Suprapubic skin (tissue), 4 donors: ENCODE measurements at regions not wholly inside any gene's neighbourhood (a gene's known extent, or its start where the extent isn't known, plus 50 kb on each side); places are given as distances from the start of the nearest gene placed in this dataset.

ENCODE experiments used
- DNase-seq, 2 donors: peaks; one replicate each; pipeline ENCODE4 v3.0.0-alpha.2; 2019; ENCODE audit warnings: low spot score in 2 of 2
- H3K27ac ChIP-seq: fragments of 200-600 bp; sonication (generic); one replicate; pipeline ENCODE4 v1.5.1; 2019
- H3K27me3 ChIP-seq: fragments of 200-600 bp; sonication (generic); one replicate; pipeline ENCODE4 v1.5.1; 2019
- H3K36me3 ChIP-seq: fragments of 200-600 bp; sonication (generic); one replicate; pipeline ENCODE4 v1.5.1; 2019
- H3K4me1 ChIP-seq: fragments of 200-600 bp; sonication (generic); one replicate; pipeline ENCODE4 v1.5.1; 2019
- H3K4me3 ChIP-seq: fragments of 200-600 bp; sonication (generic); one replicate; pipeline ENCODE4 v1.5.1; 2019; ENCODE audit warnings: mild to moderate bottlenecking
- H3K9me3 ChIP-seq: fragments of 200-600 bp; sonication (generic); one replicate; pipeline ENCODE4 v1.5.1; 2019
- EP300 ChIP-seq: sonication (generic); formaldehyde crosslinking; IDR thresholded peaks from one replicate; pipeline ENCODE4 v1.6.1; 2017; ENCODE audit warnings: antibody characterized with exemption
- POLR2A ChIP-seq, 2 donors: fragments of 450-650 bp; IDR thresholded peaks; one replicate each; pipeline ENCODE4 v1.6.1; 2017; ENCODE audit warnings: antibody characterized with exemption in 2 of 2, mild to moderate bottlenecking in 2 of 2, moderate library complexity in 2 of 2
- POLR2AphosphoS5 ChIP-seq, 3 donors: sonication (generic); formaldehyde crosslinking; IDR thresholded peaks; one replicate each; pipeline ENCODE4 v1.6.1; 2017; ENCODE audit warnings: antibody characterized with exemption in 3 of 3
- WGBS: methylation state at CpG from one replicate; pipeline ENCODE4 v1.1.5; 2018; 5-methylcytosine and 5-hydroxymethylcytosine counted together
- TF ChIP-seq, protein P1 (sequence below), 2 donors: fragments of 200-600 bp in 1 of 2; fragments of 450-650 bp in 1 of 2; sonication (generic) in 1 of 2; IDR thresholded peaks; one replicate each; pipeline ENCODE4 v1.5.1; 2016 to 2019; ENCODE audit warnings: antibody characterized with exemption in 2 of 2, mild to moderate bottlenecking in 1 of 2, moderate library complexity in 1 of 2

DNA sequence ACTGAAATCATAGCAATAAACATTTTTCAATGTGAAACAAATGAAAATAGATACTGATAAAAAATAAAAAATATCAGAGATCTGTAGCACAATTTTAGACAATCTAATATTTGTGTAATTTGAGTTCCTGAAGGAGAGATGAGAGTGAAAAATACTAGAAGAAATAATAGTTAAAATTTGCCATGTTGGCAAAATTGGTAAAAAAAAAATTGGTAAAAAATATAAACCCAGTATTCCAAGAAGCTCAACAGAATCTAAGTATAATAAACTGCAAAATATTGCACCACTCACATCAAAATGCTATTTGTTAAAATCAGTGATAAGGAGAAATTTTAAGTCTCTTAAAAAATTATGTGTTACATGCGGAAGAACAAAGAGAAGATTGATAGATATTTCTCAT, 1680.7 kb downstream of the PCDH7 start:
- 100% methylated on average over 1 of the region's 1 CpG for WGBS

DNA sequence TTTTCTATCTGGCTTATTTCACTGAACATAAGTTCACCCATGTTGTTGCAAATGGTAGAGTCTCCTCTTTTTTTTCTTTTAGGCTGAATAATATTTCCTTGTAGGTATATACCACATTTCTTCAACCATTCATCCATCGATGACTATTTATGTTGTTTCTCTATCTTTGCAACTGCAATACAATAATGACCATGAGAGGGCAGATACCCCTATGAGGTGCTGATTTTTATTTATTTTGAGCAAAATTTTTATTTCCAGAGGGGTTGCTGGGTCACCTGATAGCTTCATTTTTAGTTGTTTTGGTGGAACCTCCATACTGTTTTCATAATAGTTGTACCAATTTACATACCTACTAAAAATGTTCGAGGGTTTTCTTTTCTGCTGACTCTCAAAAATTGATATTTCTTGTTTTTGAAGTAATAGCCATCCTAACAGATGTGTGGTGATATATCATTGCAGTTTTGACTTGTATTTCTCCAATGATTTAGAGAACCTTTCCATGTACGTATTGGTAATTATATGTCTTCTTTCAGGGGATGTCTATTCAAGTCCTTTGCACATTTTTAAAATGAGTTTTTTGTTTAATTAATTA, 1697.0 kb downstream of the PCDH7 start:
- Histone ChIP-seq H3K4me3 (no peak overlapping the region), H3K27ac (no peak overlapping the region), H3K4me1 (no peaks in the 10 kb centered on the region), H3K36me3 (no peaks in the 10 kb centered on the region), H3K9me3 (peaks cover 4% of the 10 kb centered on the region), H3K27me3 (no peaks in the 10 kb centered on the region)
- DNase-seq: no peak
- TF ChIP-seq, protein P1, sequence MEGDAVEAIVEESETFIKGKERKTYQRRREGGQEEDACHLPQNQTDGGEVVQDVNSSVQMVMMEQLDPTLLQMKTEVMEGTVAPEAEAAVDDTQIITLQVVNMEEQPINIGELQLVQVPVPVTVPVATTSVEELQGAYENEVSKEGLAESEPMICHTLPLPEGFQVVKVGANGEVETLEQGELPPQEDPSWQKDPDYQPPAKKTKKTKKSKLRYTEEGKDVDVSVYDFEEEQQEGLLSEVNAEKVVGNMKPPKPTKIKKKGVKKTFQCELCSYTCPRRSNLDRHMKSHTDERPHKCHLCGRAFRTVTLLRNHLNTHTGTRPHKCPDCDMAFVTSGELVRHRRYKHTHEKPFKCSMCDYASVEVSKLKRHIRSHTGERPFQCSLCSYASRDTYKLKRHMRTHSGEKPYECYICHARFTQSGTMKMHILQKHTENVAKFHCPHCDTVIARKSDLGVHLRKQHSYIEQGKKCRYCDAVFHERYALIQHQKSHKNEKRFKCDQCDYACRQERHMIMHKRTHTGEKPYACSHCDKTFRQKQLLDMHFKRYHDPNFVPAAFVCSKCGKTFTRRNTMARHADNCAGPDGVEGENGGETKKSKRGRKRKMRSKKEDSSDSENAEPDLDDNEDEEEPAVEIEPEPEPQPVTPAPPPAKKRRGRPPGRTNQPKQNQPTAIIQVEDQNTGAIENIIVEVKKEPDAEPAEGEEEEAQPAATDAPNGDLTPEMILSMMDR (IDR thresholded peaks at IDR 0.05): no peak
- no peak for TF ChIP-seq EP300
- TF ChIP-seq POLR2AphosphoS5 (IDR thresholded peaks at IDR 0.05): no peak
- no peak for TF ChIP-seq POLR2A (IDR thresholded peaks at IDR 0.05)
- 75% methylated on average over 3 of the region's 3 CpGs for WGBS

More for the DNA sequence above, 1680.7 kb downstream of the PCDH7 start:
- Histone ChIP-seq H3K4me1 (no peaks in the 10 kb centered on the region), H3K9me3 (no peaks in the 10 kb centered on the region), H3K36me3 (no peaks in the 10 kb centered on the region), H3K4me3 (no peak overlapping the region), H3K27ac (no peak overlapping the region), H3K27me3 (no peaks in the 10 kb centered on the region)
- TF ChIP-seq, protein P1 (IDR thresholded peaks at IDR 0.05): no peak
- TF ChIP-seq POLR2AphosphoS5 (IDR thresholded peaks at IDR 0.05) (no peak), POLR2A (IDR thresholded peaks at IDR 0.05) (no peak)
- no peak for DNase-seq

DNA sequence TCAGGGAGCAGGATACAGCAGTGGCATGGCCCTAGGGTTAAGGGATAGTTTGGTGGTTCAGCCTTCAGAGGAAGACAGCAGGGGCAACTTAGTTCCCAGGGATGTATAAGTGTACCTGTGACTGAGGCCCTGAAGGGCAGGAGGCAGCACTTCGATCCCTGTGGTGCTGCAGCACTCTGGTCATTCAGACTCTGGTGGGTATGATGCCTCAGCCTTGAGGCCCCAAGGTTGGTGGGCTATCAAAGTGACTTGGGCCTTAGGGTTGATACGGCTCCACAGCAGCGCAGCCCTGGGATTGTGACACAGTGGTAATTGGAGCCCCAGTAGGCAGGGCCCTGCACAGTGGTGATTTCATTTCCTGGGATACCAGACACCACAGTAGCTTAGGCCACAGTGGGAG, 1703.1 kb downstream of the PCDH7 start:
- no peaks in the 10 kb centered on the region for H3K27me3 ChIP-seq
- no peak overlapping the region for H3K27ac ChIP-seq
- WGBS: 100% methylated on average over 1 of the region's 3 CpGs
- no peak overlapping the region for H3K4me3 ChIP-seq
- TF ChIP-seq EP300: no peak
- TF ChIP-seq, protein P1 (IDR thresholded peaks at IDR 0.05): no peak
- TF ChIP-seq POLR2A (IDR thresholded peaks at IDR 0.05): no peak
- TF ChIP-seq POLR2AphosphoS5 (IDR thresholded peaks at IDR 0.05): no peak
- DNase-seq: no peak
- H3K36me3 ChIP-seq: no peaks in the 10 kb centered on the region
- H3K4me1 ChIP-seq: no peaks in the 10 kb centered on the region
- peaks cover 4% of the 10 kb centered on the region for H3K9me3 ChIP-seq

DNA sequence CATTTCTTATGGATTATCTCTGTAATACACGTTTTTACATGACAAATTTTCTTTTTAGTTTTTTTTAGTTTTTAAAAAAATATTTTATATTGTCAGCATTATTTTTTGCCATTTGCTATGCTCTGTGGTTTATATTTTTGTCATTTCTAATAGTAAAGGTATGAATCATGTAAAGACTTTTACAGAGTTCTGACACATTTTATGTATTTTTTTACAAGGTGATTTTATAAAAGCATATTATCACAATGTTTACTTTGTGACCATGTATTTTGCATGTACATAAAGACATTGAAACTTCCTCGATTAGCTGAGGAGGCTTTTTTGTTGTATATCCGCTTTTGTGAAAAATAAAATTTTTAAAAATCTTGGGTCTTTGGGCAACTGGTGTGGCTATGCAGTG, 1705.1 kb downstream of the PCDH7 start:
- Histone ChIP-seq H3K9me3 (peaks cover 4% of the 10 kb centered on the region), H3K4me3 (no peak overlapping the region), H3K27me3 (no peaks in the 10 kb centered on the region), H3K4me1 (no peaks in the 10 kb centered on the region), H3K36me3 (no peaks in the 10 kb centered on the region), H3K27ac (no peak overlapping the region)
- DNase-seq: no peak
- TF ChIP-seq POLR2A (IDR thresholded peaks at IDR 0.05): no peak
- WGBS: 78% methylated on average over 3 of the region's 3 CpGs

DNA sequence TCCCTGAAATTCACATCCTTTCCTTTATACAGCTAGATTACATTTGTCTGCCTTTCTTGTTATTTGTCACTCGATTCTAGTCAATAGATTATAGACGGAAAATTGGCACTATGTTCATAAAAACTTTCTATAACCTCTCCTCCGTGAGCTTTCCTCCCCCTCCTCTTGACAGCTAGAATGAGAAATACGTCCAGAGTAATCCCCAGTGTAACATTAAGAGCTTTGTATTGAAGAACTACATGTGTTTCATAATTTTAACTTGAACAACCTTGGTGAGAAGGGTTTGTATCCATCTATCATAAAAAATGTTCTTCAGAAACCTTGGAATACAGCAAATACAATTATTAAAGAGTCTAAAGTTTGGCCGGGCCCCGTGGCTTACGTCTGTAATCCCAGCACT, 1707.4 kb downstream of the PCDH7 start:
- Histone ChIP-seq H3K4me3 (no peak overlapping the region), H3K36me3 (no peaks in the 10 kb centered on the region), H3K4me1 (no peaks in the 10 kb centered on the region), H3K27me3 (no peaks in the 10 kb centered on the region), H3K9me3 (peaks cover 4% of the 10 kb centered on the region), H3K27ac (no peak overlapping the region)
- no peak for DNase-seq
- TF ChIP-seq POLR2A (IDR thresholded peaks at IDR 0.05): no peak
- no peak for TF ChIP-seq EP300
- TF ChIP-seq, protein P1 (IDR thresholded peaks at IDR 0.05): no peak
- no peak for TF ChIP-seq POLR2AphosphoS5 (IDR thresholded peaks at IDR 0.05)
- WGBS: 67% methylated on average over 7 of the region's 7 CpGs

DNA sequence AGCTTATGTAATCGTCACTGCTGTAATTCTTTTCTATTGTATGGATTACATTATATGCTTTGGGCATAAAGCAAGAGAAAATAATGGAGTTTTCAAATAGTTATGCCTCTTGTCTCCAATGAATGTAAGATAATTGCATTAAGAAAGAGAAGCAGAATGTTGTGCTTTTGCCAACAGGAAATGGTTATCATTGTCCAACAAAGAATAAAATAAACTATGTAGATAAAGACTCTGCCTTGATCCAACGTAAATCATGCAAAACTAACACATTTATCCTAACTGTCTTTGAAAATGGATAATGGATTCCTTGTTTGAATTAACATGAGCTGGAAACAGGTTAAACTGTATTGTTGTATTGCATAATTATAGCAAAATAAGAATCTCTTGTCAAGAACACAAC, 1709.0 kb downstream of the PCDH7 start:
- Histone ChIP-seq H3K4me1 (no peaks in the 10 kb centered on the region), H3K9me3 (peaks cover 4% of the 10 kb centered on the region), H3K27ac (no peak overlapping the region), H3K36me3 (no peaks in the 10 kb centered on the region), H3K27me3 (no peaks in the 10 kb centered on the region), H3K4me3 (no peak overlapping the region)
- WGBS: 63% methylated on average over 2 of the region's 2 CpGs
- DNase-seq: no peak
- TF ChIP-seq EP300: no peak
- no peak for TF ChIP-seq POLR2AphosphoS5 (IDR thresholded peaks at IDR 0.05)
- TF ChIP-seq POLR2A (IDR thresholded peaks at IDR 0.05): no peak
- TF ChIP-seq, protein P1 (IDR thresholded peaks at IDR 0.05): no peak
